ENCODE measurements at regions not wholly inside any gene's neighbourhood (a gene's known extent, or its start where the extent isn't known, plus 50 kb on each side); places are given as distances from the start of the nearest gene placed in this dataset.

GRCh38 chr13:22002893-22003292, 332.0 kb downstream of the FGF9 start:
- TF ChIP-seq, protein P1, sequence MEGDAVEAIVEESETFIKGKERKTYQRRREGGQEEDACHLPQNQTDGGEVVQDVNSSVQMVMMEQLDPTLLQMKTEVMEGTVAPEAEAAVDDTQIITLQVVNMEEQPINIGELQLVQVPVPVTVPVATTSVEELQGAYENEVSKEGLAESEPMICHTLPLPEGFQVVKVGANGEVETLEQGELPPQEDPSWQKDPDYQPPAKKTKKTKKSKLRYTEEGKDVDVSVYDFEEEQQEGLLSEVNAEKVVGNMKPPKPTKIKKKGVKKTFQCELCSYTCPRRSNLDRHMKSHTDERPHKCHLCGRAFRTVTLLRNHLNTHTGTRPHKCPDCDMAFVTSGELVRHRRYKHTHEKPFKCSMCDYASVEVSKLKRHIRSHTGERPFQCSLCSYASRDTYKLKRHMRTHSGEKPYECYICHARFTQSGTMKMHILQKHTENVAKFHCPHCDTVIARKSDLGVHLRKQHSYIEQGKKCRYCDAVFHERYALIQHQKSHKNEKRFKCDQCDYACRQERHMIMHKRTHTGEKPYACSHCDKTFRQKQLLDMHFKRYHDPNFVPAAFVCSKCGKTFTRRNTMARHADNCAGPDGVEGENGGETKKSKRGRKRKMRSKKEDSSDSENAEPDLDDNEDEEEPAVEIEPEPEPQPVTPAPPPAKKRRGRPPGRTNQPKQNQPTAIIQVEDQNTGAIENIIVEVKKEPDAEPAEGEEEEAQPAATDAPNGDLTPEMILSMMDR (IDR thresholded peaks at IDR 0.05; ENCODE audit: low read length), result no peak
- TF ChIP-seq EZH2 (IDR thresholded peaks at IDR 0.05; ENCODE audit: borderline replicate concordance, low read length), result no peak
